CD4-positive, alpha-beta T cell (primary cell): ENCODE measurements at regions not wholly inside any gene's neighbourhood (a gene's known extent, or its start where the extent isn't known, plus 50 kb on each side); places are given as distances from the start of the nearest gene placed in this dataset.

Experiments
- ATAC-seq: fragments of 200-7000 bp; cut with Tn5 transposase; one replicate; pipeline ENCODE4 v1.10.0; 2022; ENCODE audit warnings: mild to moderate bottlenecking; ENCODE audit not compliant: poor library complexity
- CTCF ChIA-PET: fragments of 350-600 bp; sonication (Branson Sonifier 250); formaldehyde crosslinking; loops from one replicate; lab custom pipeline; 2021; ENCODE audit warnings: antibody characterized with exemption, inconsistent platforms; lab: Charles Lee
- POLR2A ChIA-PET: fragments of 350-600 bp; sonication (Branson Sonifier 250); formaldehyde crosslinking; loops from one replicate; lab custom pipeline; 2021; ENCODE audit warnings: antibody characterized with exemption, inconsistent platforms; lab: Charles Lee
- DNase-seq, 14 experiments: peaks; one replicate each; pipeline ENCODE4 v3.0.0-alpha.2; 2013 to 2020; ENCODE audit warnings: mixed read lengths in 2 of 14
- H3K27ac ChIP-seq, 2 donors: one replicate each; pipeline versions ENCODE4 v1.5.1 to v1.7.0; 2013; ENCODE audit warnings: low read length in 2 of 2, low read depth in 1 of 2, mild to moderate bottlenecking in 1 of 2
- H3K27me3 ChIP-seq, 2 experiments: 1 replicate in 1 of 2; 2 replicates in 1 of 2; pipeline versions ENCODE4 v1.6.1 to v1.7.0; 2013; ENCODE audit warnings: low read length in 2 of 2, control low read depth in 1 of 2, mild to moderate bottlenecking in 1 of 2, moderate library complexity in 1 of 2; ENCODE audit not compliant: insufficient read depth in 2 of 2, control insufficient read depth in 1 of 2
- H3K36me3 ChIP-seq: one replicate; pipeline ENCODE4 v1.6.1; 2013; ENCODE audit warnings: low read length, control low read depth; ENCODE audit not compliant: insufficient read depth
- H3K4me1 ChIP-seq: one replicate; pipeline ENCODE4 v1.6.1; 2013; ENCODE audit warnings: low read length, control low read depth; ENCODE audit not compliant: insufficient read depth
- H3K4me3 ChIP-seq: one replicate; pipeline ENCODE4 v1.5.1; 2013; ENCODE audit warnings: mild to moderate bottlenecking, low read length, moderate library complexity
- H3K9me3 ChIP-seq, 2 experiments: 1 replicate in 1 of 2; 2 replicates in 1 of 2; pipeline versions ENCODE4 v1.6.1 to v1.7.0; 2013; ENCODE audit warnings: low read length in 2 of 2, mild to moderate bottlenecking in 2 of 2, control low read depth in 1 of 2, moderate library complexity in 1 of 2; ENCODE audit not compliant: control insufficient read depth in 1 of 2, insufficient read depth in 1 of 2
- H3K27ac Mint-ChIP-seq: one replicate; pipeline ENCODE4 v1.8.0; 2020; ENCODE audit warnings: mixed read lengths
- H3K27me3 Mint-ChIP-seq: one replicate; pipeline ENCODE4 v1.8.0; 2021; ENCODE audit warnings: mixed read lengths
- H3K36me3 Mint-ChIP-seq: one replicate; pipeline ENCODE4 v1.8.0; 2021; ENCODE audit warnings: low read depth, mixed read lengths
- H3K4me1 Mint-ChIP-seq: one replicate; pipeline ENCODE4 v1.8.0; 2021; ENCODE audit warnings: low read depth, mixed read lengths
- H3K4me3 Mint-ChIP-seq: one replicate; pipeline ENCODE4 v1.8.0; 2020; ENCODE audit warnings: mild to moderate bottlenecking, mixed read lengths
- H3K9me3 Mint-ChIP-seq: one replicate; pipeline ENCODE4 v1.8.0; 2020; ENCODE audit warnings: mixed read lengths
- CTCF ChIP-seq: fragments of 200-600 bp; IDR thresholded peaks from one replicate; pipeline ENCODE4 v1.8.0; 2022; ENCODE audit warnings: antibody characterized with exemption, mild to moderate bottlenecking
- intact Hi-C, 2 experiments: fragments of 100-400 bp; cut with DNase I in 1 of 2; cut with micrococcal nuclease in 1 of 2; formaldehyde crosslinking; loops; one replicate each; pipeline versions ENCODE4 v1.15.1 to v1.9.0; 2023 to 2025; cut with DNase I, micrococcal nuclease

DNA sequence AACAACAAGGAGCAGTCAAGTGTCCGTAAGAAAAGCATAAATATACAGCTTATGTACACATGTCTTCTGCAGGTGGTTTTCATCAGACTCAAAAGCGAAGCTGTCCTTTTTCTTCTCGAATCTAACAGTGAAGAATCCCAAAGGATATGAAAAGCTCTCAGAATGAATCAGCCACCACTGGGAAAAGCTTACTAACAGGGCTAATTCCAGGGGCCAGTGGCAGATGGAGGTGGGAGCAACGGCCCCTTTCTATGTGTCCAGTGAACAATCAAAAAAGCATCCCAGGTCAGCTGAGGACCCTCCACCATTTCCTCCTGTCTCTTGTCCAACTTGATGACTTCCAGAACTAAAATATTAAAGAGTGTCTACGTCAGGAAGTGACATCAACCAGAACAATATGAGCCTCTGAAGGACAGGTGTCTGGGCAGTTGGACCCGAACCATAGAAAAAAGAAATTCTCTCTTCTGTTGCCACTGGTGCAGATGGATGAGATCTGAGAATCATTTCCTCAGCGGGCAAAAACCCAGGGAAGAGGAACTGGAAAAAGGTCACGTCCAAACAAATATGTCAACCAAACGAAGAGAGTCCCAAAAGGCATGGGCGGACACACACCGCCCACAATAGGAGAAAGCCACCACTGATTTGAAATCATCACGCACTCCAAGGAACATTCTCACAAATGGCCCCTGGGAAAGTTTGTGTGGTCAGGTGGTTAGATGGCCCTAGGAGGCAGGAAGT lies 70.4 kb upstream of the TIAM1 start:
- Histone ChIP-seq H3K4me1 (peaks cover 9% of the 10 kb centered on the region), H3K9me3 (no peaks in the 10 kb centered on the region), H3K4me3 (no peak overlapping the region), H3K27ac (no peak overlapping the region), H3K27me3 (no peaks in the 10 kb centered on the region), H3K36me3 (no peaks in the 10 kb centered on the region)
- Mint-ChIP-seq H3K4me3 (no peak overlapping the region), H3K4me1 (no peaks in the 10 kb centered on the region), H3K36me3 (no peaks in the 10 kb centered on the region), H3K27ac (no peak overlapping the region), H3K27me3 (no peaks in the 10 kb centered on the region), H3K9me3 (no peaks in the 10 kb centered on the region)
- no peak for TF ChIP-seq CTCF
- ChIA-PET CTCF (no interaction called here), POLR2A (interaction anchor here (0.7 kb wide), 1 partner anchor 32 kb away, joined by 3 read pairs; no protein-coding TSS in a partner anchor)
- intact Hi-C loops: loop anchor here in 1 of 2 experiments (5.0 kb wide), 1 partner anchor 93 kb away; no protein-coding TSS in a partner anchor
- DNase-seq (no peak), ATAC-seq (no peak)

DNA sequence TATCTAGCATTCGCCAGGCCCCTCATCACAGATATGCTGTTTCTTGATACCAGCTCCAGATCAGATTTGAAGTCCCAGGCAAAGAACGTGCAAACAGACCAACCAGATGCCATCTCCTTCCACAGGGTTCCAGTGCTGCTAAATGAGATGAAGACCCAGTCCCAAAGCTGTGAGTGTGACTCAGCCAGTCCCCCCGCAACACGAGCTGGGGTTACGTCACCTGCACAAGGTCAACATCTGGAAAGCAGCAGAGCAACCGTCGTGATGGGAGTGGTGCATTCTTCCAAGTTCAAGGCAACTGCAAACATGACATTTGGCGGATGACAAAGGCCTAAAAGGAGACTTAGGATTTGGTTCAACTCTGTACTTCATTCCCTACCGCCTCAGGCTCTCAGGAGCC lies 69.6 kb upstream of the TIAM1 start:
- POLR2A ChIA-PET: interaction anchor here (0.7 kb wide), 1 partner anchor 33 kb away, joined by 3 read pairs; no protein-coding TSS in a partner anchor
- H3K36me3 ChIP-seq: no peaks in the 10 kb centered on the region
- peaks cover 9% of the 10 kb centered on the region for H3K4me1 ChIP-seq
- no peaks in the 10 kb centered on the region for H3K27me3 ChIP-seq
- intact Hi-C loops: loop anchor here in 1 of 2 experiments (5.0 kb wide), 1 partner anchor 94 kb away; no protein-coding TSS in a partner anchor
- Mint-ChIP-seq H3K4me3 (no peak overlapping the region), H3K36me3 (no peaks in the 10 kb centered on the region), H3K9me3 (no peaks in the 10 kb centered on the region), H3K27me3 (no peaks in the 10 kb centered on the region), H3K4me1 (peaks cover 2% of the 10 kb centered on the region), H3K27ac (no peak overlapping the region)
- ATAC-seq (no peak), DNase-seq (no peak)
- H3K27ac ChIP-seq: no peak overlapping the region
- H3K4me3 ChIP-seq: no peak overlapping the region
- no peaks in the 10 kb centered on the region for H3K9me3 ChIP-seq
- no peak for TF ChIP-seq CTCF
- CTCF ChIA-PET: no interaction called here

GRCh38 chr21:31410499-31411131 lies 66.6 kb upstream of the TIAM1 start:
- H3K36me3 Mint-ChIP-seq: no peaks in the 10 kb centered on the region
- H3K4me3 ChIP-seq: no peak overlapping the region
- H3K4me1 ChIP-seq: peaks cover 9% of the 10 kb centered on the region
- H3K9me3 Mint-ChIP-seq: no peaks in the 10 kb centered on the region
- POLR2A ChIA-PET: interaction anchor here (0.8 kb wide), 1 partner anchor 147 kb away, joined by 3 read pairs; no protein-coding TSS in a partner anchor
- H3K36me3 ChIP-seq: no peaks in the 10 kb centered on the region
- no peaks in the 10 kb centered on the region for H3K27me3 Mint-ChIP-seq
- no peak for TF ChIP-seq CTCF
- H3K27me3 ChIP-seq: no peaks in the 10 kb centered on the region
- no peak overlapping the region for H3K27ac ChIP-seq
- CTCF ChIA-PET: interaction anchor here (0.9 to 1.0 kb wide), 2 partner anchors 14 to 148 kb away, joined by 3 read pairs; no protein-coding TSS in a partner anchor
- H3K9me3 ChIP-seq: no peaks in the 10 kb centered on the region
- intact Hi-C loops: loop anchor here in 1 of 2 experiments (5.0 kb wide), 1 partner anchor 97 kb away; no protein-coding TSS in a partner anchor
- ATAC-seq (peak; percentile 80), DNase-seq (peak in 7 of 14 experiments; percentile 9 to 48 (median 39))
- no peak overlapping the region for H3K4me3 Mint-ChIP-seq
- no peak overlapping the region for H3K27ac Mint-ChIP-seq
- H3K4me1 Mint-ChIP-seq: peaks cover 13% of the 10 kb centered on the region
